H1 (cell line): ENCODE measurements at regions not wholly inside any gene's neighbourhood (a gene's known extent, or its start where the extent isn't known, plus 50 kb on each side); places are given as distances from the start of the nearest gene placed in this dataset.

Experiments used
- CEBPB ChIP-seq: IDR thresholded peaks from 2 replicates; pipeline ENCODE4 v1.6.1; 2012; ENCODE audit warnings: low read depth, low read length
- EP300 ChIP-seq, 2 experiments: IDR thresholded peaks; 1 replicate in 1 of 2; 2 replicates in 1 of 2; pipeline ENCODE4 v1.6.1; 2011 to 2012; ENCODE audit warnings: low read depth in 2 of 2, low read length in 2 of 2, mild to moderate bottlenecking in 2 of 2, borderline replicate concordance in 1 of 2, inconsistent platforms in 1 of 2, moderate library complexity in 1 of 2
- EZH2 ChIP-seq: fragments of 200-600 bp; sonication (generic); IDR thresholded peaks from 2 replicates; pipeline ENCODE4 v1.7.1; 2012; ENCODE audit warnings: low read depth, mild to moderate bottlenecking, moderate library complexity, low read length, inconsistent platforms; ENCODE audit not compliant: severe bottlenecking
- HDAC2 ChIP-seq, 2 experiments: fragments of 300-600 bp in 1 of 2; sonication (generic) in 1 of 2; IDR thresholded peaks; 2 replicates each; pipeline ENCODE4 v1.6.1; 2011 to 2012; ENCODE audit warnings: low read depth in 2 of 2, low read length in 2 of 2, mild to moderate bottlenecking in 2 of 2, moderate library complexity in 2 of 2, borderline replicate concordance in 1 of 2, inconsistent platforms in 1 of 2
- POLR2A ChIP-seq, 2 experiments: IDR thresholded peaks; 1 replicate in 1 of 2; 2 replicates in 1 of 2; pipeline ENCODE4 v1.6.1; 2011; ENCODE audit warnings: low read depth in 2 of 2, low read length in 2 of 2, mild to moderate bottlenecking in 2 of 2; ENCODE audit errors: control extremely low read depth in 1 of 2
- POLR2AphosphoS5 ChIP-seq: IDR thresholded peaks from 2 replicates; pipeline ENCODE4 v1.6.1; 2011; ENCODE audit warnings: low read depth, low read length
- RNF2 ChIP-seq: fragments of 200-900, 300-1000 bp; sonication (generic); IDR thresholded peaks from 2 replicates; pipeline ENCODE4 v1.7.1; 2016; ENCODE audit warnings: borderline replicate concordance, low read depth, mild to moderate bottlenecking, antibody characterized with exemption, low read length; ENCODE audit not compliant: poor library complexity, severe bottlenecking; ENCODE audit errors: missing control alignments
- SP1 ChIP-seq: IDR thresholded peaks from 2 replicates; pipeline ENCODE4 v1.6.1; 2011; ENCODE audit warnings: low read depth, low read length
- TEAD4 ChIP-seq: IDR thresholded peaks from 2 replicates; pipeline ENCODE4 v1.6.1; 2012; ENCODE audit warnings: low read depth, low read length, inconsistent platforms, mixed read lengths
- TF ChIP-seq, protein P1 (sequence below), 3 experiments: IDR thresholded peaks; 1 replicate in 2 of 3; 2 replicates in 1 of 3; pipeline versions ENCODE4 v1.5.1 to v1.6.1; 2011; ENCODE audit warnings: low read length in 3 of 3, mild to moderate bottlenecking in 3 of 3, inconsistent platforms in 2 of 3, low read depth in 1 of 3, moderate library complexity in 1 of 3; ENCODE audit not compliant: insufficient read depth in 1 of 3; ENCODE audit errors: control extremely low read depth in 1 of 3
- TF ChIP-seq, protein P2 (sequence below): IDR thresholded peaks from 2 replicates; pipeline ENCODE4 v1.6.1; 2012; ENCODE audit warnings: inconsistent platforms
- TF ChIP-seq, protein P3 (sequence below): IDR thresholded peaks from 2 replicates; pipeline ENCODE4 v1.6.1; 2011; ENCODE audit warnings: low read length, improper control_type of control experiment

DNA sequence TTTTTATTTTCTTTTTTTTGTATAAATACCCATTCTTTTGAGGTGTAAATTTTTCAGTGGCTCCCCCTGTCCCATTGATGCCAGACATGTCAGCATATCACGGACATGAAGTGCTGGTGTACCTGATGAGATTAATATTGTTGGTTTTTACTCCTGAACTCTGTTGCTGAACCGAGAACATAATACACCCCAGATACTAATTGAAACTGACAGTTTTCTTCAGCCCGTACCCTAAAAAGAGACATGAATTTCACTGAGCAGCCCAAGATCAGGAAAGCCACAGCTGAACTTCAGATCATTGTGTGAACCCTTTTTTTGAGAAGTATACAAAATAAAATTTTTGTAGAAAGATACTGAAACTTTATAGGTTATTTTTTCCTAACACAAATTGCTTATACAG is 75.7 kb downstream of the PRDM9 start:
- TF ChIP-seq SP1 (no peak), EP300 (IDR thresholded peaks at IDR 0.05; ENCODE audit: borderline replicate concordance in 1 of 2, low read depth in 2 of 2, low read length in 2 of 2) (no peak), POLR2AphosphoS5 (no peak), EZH2 (no peak), HDAC2 (IDR thresholded peaks at IDR 0.05; ENCODE audit: borderline replicate concordance in 1 of 2, low read depth in 2 of 2, low read length in 2 of 2) (no peak), RNF2 (no peak), POLR2A (IDR thresholded peaks at IDR 0.05; ENCODE audit: control extremely low read depth in 1 of 2, low read depth in 2 of 2, low read length in 2 of 2) (no peak), TEAD4 (no peak), CEBPB (no peak)
- TF ChIP-seq, protein P1, sequence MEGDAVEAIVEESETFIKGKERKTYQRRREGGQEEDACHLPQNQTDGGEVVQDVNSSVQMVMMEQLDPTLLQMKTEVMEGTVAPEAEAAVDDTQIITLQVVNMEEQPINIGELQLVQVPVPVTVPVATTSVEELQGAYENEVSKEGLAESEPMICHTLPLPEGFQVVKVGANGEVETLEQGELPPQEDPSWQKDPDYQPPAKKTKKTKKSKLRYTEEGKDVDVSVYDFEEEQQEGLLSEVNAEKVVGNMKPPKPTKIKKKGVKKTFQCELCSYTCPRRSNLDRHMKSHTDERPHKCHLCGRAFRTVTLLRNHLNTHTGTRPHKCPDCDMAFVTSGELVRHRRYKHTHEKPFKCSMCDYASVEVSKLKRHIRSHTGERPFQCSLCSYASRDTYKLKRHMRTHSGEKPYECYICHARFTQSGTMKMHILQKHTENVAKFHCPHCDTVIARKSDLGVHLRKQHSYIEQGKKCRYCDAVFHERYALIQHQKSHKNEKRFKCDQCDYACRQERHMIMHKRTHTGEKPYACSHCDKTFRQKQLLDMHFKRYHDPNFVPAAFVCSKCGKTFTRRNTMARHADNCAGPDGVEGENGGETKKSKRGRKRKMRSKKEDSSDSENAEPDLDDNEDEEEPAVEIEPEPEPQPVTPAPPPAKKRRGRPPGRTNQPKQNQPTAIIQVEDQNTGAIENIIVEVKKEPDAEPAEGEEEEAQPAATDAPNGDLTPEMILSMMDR (IDR thresholded peaks at IDR 0.05; ENCODE audit: control extremely low read depth in 1 of 3, insufficient read depth in 1 of 3, low read depth in 1 of 3, low read length in 3 of 3): no peak
- TF ChIP-seq, protein P2, sequence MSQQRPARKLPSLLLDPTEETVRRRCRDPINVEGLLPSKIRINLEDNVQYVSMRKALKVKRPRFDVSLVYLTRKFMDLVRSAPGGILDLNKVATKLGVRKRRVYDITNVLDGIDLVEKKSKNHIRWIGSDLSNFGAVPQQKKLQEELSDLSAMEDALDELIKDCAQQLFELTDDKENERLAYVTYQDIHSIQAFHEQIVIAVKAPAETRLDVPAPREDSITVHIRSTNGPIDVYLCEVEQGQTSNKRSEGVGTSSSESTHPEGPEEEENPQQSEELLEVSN: no peak
- TF ChIP-seq, protein P3, sequence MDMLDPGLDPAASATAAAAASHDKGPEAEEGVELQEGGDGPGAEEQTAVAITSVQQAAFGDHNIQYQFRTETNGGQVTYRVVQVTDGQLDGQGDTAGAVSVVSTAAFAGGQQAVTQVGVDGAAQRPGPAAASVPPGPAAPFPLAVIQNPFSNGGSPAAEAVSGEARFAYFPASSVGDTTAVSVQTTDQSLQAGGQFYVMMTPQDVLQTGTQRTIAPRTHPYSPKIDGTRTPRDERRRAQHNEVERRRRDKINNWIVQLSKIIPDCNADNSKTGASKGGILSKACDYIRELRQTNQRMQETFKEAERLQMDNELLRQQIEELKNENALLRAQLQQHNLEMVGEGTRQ: no peak
